HFF-Myc (cell line): ENCODE measurements at regions not wholly inside any gene's neighbourhood (a gene's known extent, or its start where the extent isn't known, plus 50 kb on each side); places are given as distances from the start of the nearest gene placed in this dataset.

Source experiments
- DNase-seq: peaks from one replicate; pipeline ENCODE4 v3.0.0-alpha.2; 2011; ENCODE audit warnings: low read depth; ENCODE audit errors: extremely low read depth
- H3K4me3 ChIP-seq: replicated peaks from 2 replicates; pipeline ENCODE4 v1.5.1; 2011; ENCODE audit warnings: low read depth, mild to moderate bottlenecking, control low read depth, low read length
- CTCF ChIP-seq: IDR thresholded peaks from 2 replicates; pipeline ENCODE4 v1.5.1; 2012; ENCODE audit warnings: mild to moderate bottlenecking, low read depth, low read length, control low read depth; ENCODE audit errors: missing control alignments

DNA sequence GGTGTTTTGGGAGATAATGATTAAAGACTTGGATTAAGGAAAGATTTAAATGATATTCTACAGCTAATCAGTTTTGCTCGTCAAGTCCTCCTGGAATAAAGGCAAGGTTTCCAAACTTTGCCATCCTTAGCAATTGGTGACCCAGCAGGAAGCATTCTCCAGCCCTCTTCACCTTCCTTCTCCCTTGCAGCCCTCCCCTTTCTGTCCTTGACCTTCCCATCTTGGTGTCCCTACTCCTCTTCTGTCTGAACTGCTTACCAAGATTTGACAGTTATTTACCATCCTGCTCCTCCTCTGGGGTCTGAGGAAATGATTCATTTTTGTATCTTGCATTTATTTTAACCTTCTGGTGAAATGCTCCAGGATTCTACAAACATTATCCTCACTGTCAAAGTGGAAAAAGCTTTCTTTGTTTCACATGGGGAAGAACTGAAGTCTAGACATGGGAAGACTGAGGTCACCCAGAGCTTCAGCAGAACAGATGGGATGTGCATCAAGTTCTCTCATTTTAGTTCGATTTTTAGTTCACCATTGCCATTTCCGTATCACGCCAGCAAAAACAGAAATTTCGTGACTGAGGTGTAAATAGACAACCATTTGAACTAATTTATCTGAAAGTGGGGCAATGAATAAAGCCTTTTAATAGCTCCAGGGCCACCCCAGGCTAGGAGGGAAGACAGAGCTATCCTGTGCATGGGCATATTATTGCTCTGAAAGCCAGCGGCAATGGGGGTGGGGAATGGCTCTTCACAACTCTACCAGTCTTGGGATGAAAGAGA lies 504.4 kb upstream of the PLXNA2 start:
- no peak for DNase-seq
- no peak for TF ChIP-seq CTCF
- H3K4me3 ChIP-seq, result no peak overlapping the region

DNA sequence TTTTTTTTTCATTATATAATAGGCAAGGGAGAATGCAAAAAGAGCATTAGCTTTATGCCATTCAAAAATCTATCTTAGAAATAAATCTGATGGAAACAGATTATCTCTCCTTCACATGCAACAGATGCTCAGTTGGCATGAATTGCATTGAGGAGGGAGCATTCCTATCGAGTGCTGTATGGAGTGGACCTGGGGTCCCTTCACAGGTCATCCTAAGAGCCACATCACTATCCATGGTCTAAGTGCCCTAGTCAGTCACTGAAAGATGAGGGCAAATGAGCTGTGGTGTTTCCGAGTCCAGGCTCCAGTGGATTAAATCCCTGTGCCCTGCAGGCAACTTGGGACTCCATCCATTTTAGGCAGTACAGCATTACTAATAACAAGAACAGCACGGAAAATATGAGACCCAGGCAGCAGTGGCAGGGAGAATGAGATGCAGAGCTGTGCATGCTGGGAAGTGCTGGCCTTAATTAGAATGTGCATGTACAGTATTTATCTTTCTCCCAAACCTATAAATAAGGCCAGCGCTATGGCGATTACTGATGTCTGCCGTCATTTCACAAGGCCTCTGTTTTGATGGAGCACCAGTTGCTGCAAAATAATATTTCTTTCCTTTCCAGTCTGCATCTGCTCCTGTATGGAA lies 512.3 kb upstream of the PLXNA2 start:
- no peak overlapping the region for H3K4me3 ChIP-seq
- DNase-seq, result no peak
- no peak for TF ChIP-seq CTCF

DNA sequence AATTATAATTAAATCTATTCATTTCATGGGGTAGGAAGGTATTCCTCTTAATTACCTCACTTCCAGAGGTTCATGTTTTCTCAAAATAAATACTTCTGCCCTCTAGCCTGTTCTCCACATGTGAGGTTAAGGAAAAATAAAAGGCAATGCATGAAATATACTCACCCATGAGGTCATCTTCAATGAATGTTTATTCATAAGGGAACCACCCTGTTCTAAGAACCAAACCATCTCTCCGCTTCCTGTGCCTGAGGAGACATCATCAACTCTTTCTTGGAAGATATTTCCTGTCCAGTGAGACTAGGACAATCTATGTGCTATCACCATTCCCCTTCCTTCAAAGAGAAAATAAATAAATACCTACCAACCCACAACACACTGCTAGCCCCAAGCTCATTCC lies 513.7 kb upstream of the PLXNA2 start:
- TF ChIP-seq CTCF, result no peak
- DNase-seq, result no peak
- no peak overlapping the region for H3K4me3 ChIP-seq

GRCh38 chr1:208759255-208759654 lies 515.1 kb upstream of the PLXNA2 start:
- no peak overlapping the region for H3K4me3 ChIP-seq
- DNase-seq, result no peak
- no peak for TF ChIP-seq CTCF

DNA sequence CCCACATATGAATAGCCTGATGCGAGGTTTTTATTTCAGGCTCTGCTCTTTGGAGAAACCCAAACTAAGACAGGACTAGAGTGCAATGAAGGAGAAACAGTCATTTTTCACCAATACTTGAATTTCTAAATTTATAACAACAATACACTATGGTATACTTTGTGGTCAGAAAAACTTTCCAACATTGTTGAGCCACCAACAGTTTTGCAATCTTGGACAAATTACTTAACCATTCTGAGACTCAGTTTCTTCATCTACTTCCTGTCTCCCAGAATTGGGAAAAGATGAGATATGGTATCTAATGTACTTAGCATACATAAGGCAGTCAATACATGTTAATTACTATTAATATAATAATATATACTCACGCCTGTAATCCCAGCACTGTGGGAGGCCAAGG lies 519.8 kb upstream of the PLXNA2 start:
- no peak for DNase-seq
- H3K4me3 ChIP-seq, result no peak overlapping the region
- TF ChIP-seq CTCF, result no peak

GRCh38 chr1:208766832-208767231 lies 522.6 kb upstream of the PLXNA2 start:
- TF ChIP-seq CTCF, result no peak
- DNase-seq, result no peak
- H3K4me3 ChIP-seq, result no peak overlapping the region
